Kidney epithelial cell (primary cell): ENCODE measurements at regions not wholly inside any gene's neighbourhood (a gene's known extent, or its start where the extent isn't known, plus 50 kb on each side); places are given as distances from the start of the nearest gene placed in this dataset.

Experiments used
- DNase-seq: peaks from one replicate; pipeline ENCODE4 v3.0.0-alpha.2; 2010; ENCODE audit warnings: low read depth
- H3K27me3 ChIP-seq: 2 replicates; pipeline ENCODE4 v1.6.0; 2011; ENCODE audit warnings: low read length; ENCODE audit not compliant: control insufficient read depth, insufficient read depth
- H3K36me3 ChIP-seq: 2 replicates; pipeline ENCODE4 v1.5.1; 2011; ENCODE audit warnings: low read length; ENCODE audit not compliant: control insufficient read depth, insufficient read depth
- H3K4me3 ChIP-seq: 2 replicates; pipeline ENCODE4 v1.5.1; 2011; ENCODE audit warnings: low read depth, mild to moderate bottlenecking, control low read depth, low read length
- TF ChIP-seq, protein P1 (sequence below): IDR thresholded peaks from 2 replicates; pipeline ENCODE4 v1.5.1; 2011; ENCODE audit warnings: mild to moderate bottlenecking, moderate library complexity, low read length, control low read depth, inconsistent platforms; ENCODE audit not compliant: insufficient read depth, poor library complexity, severe bottlenecking

DNA sequence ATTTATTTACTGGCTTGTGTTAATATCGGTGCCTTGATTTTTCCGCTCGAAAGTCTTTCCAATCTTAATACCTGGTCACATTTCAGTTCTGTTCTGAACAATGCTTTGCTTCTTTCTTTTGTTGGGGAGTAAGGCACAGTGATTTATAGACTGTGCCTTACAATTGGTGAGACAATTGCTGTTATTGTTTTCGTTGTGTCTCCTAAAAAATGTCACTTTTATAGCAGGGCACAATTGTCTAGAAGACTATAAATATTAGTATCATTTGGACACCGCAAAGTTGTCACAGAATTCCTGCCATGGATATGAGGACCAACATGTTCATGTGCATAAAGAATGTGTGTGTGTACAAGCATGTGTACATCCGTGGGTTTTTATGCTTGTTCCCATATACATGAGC lies 231.9 kb downstream of the INSIG2 start:
- DNase-seq: no peak
- TF ChIP-seq, protein P1, sequence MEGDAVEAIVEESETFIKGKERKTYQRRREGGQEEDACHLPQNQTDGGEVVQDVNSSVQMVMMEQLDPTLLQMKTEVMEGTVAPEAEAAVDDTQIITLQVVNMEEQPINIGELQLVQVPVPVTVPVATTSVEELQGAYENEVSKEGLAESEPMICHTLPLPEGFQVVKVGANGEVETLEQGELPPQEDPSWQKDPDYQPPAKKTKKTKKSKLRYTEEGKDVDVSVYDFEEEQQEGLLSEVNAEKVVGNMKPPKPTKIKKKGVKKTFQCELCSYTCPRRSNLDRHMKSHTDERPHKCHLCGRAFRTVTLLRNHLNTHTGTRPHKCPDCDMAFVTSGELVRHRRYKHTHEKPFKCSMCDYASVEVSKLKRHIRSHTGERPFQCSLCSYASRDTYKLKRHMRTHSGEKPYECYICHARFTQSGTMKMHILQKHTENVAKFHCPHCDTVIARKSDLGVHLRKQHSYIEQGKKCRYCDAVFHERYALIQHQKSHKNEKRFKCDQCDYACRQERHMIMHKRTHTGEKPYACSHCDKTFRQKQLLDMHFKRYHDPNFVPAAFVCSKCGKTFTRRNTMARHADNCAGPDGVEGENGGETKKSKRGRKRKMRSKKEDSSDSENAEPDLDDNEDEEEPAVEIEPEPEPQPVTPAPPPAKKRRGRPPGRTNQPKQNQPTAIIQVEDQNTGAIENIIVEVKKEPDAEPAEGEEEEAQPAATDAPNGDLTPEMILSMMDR: no peak
- Histone ChIP-seq H3K36me3 (no peaks in the 10 kb centered on the region), H3K4me3 (no peak overlapping the region), H3K27me3 (no peaks in the 10 kb centered on the region)

DNA sequence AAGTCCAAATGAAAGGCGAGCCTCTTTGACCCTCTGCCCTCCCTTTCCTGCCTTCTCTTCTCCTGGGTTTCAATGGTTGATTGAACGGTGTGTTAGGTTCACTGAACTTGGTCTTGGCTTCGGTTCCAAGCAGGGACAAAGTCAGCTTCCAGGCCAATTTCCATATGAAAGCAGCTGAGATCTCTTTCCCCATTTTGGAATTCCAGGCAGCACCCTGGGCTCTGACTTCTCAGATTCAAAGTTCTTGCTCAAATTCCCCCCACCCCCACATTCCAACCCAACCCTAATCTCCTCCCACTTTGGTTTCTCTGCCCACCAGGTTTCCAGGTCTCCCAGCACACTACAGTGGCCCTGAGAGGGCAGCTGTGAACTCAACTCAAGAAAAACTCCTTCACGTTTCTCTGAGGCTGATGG lies 231.0 kb downstream of the INSIG2 start:
- Histone ChIP-seq H3K4me3 (no peak overlapping the region), H3K36me3 (no peaks in the 10 kb centered on the region), H3K27me3 (no peaks in the 10 kb centered on the region)
- TF ChIP-seq, protein P1: no peak
- DNase-seq: no peak

DNA sequence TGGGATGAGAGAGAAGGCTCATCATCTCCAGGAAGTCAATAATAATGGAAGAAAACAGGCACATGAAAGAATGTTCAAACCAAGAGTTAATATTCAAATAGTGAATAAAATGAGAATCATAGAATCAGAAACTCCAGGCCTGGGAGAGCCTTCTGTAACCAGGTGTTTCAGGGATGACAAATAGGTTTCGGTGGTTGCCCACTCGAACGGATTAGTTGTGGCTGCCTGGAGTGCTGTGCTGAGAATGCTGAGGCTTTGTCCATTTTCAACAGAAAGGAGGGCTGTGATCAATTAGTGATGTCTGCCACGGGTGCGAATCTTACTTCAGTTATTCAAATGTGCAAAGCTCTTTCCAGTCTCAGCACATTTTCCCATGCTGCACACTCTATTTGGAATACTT lies 227.3 kb downstream of the INSIG2 start:
- H3K27me3 ChIP-seq: no peaks in the 10 kb centered on the region
- no peak for DNase-seq
- TF ChIP-seq, protein P1: no peak
- no peak overlapping the region for H3K4me3 ChIP-seq
- no peaks in the 10 kb centered on the region for H3K36me3 ChIP-seq

DNA sequence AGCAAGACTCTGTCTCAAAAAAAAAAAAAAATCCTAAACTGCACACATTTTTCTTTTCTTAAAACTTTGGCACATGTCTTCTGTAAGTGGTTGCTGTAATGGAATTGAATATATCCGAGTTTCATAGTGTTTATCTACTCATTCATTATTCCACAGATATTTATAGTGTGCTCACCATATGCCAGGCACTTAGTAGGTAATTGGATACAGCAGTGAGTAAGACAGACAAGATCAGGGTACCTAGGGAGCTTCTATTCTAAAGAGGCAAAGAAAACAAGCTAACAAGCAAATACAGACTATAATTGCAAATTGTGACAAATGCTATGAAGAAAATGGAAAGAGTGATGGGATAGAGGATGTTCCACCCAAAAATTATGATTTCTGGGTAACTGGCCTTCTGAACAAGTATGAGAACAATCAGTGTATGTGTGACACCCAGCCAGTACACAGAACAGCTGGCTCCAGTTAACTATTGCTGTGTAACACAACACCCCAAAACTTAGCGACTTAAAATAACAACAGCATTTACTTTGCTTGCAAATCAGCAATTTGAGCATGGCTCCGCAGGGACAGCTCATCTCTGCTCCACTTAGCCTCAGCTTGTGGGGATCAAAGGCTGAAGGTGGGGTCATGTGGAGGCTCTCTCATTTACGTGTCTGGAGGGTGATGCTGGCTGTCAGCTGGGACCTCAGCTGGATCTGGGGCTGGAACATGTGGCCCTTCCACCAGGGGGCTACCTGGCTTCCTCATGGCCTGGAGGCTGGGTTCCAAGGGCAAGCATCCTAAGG lies 224.9 kb downstream of the INSIG2 start:
- Histone ChIP-seq H3K4me3 (no peak overlapping the region), H3K27me3 (no peaks in the 10 kb centered on the region), H3K36me3 (no peaks in the 10 kb centered on the region)
- TF ChIP-seq, protein P1: no peak
- no peak for DNase-seq

DNA sequence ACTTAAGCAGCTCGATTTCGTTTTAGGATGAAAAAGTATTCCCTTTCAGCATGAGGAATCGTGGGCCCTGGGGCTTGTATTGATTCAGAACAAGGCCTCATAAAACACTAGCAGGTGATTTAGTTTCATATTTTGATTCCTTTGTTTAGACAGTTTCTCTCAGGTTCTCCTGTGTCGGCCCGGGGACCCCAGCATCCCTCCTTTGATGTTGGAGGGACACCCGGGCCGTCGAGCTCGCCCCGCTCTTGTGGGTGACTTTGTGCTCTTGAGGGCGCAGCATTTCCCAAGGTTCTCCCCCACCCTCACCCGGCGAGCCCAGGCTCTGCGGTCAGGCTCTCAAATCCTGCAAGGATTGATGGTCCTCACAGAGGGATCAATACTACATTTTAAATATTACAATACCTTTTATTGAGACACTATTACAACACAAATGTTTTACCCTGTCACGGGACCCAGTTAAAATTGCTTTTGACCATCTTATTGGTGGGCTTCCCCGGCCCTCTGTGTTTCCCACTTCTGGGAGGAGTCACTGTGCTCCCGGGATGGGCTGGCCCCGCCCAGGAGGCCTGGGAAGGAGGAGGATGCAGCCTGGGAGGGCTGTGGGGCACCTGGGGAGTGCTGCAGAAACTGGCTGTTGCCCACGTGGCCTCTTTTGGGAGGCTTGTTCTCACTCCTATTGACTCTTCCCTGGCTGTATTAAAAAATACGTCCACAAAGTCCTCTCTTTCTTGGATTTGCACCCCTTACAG lies 222.6 kb downstream of the INSIG2 start:
- TF ChIP-seq, protein P1: no peak
- Histone ChIP-seq H3K4me3 (peak overlapping the region; percentile 57), H3K36me3 (no peaks in the 10 kb centered on the region), H3K27me3 (no peaks in the 10 kb centered on the region)
- no peak for DNase-seq
